COR-L47 (cell line): ENCODE measurements at regions not wholly inside any gene's neighbourhood (a gene's known extent, or its start where the extent isn't known, plus 50 kb on each side); places are given as distances from the start of the nearest gene placed in this dataset.
"Not testable (repeated sequence)": the region's sequence is repeated elsewhere in the genome, so short reads cannot be mapped to it uniquely, and the experiment has no call there.

Experiments
- DNase-seq: peaks from one replicate; lab custom pipeline; 2025; lab: John Stamatoyannopoulos, UW

DNA sequence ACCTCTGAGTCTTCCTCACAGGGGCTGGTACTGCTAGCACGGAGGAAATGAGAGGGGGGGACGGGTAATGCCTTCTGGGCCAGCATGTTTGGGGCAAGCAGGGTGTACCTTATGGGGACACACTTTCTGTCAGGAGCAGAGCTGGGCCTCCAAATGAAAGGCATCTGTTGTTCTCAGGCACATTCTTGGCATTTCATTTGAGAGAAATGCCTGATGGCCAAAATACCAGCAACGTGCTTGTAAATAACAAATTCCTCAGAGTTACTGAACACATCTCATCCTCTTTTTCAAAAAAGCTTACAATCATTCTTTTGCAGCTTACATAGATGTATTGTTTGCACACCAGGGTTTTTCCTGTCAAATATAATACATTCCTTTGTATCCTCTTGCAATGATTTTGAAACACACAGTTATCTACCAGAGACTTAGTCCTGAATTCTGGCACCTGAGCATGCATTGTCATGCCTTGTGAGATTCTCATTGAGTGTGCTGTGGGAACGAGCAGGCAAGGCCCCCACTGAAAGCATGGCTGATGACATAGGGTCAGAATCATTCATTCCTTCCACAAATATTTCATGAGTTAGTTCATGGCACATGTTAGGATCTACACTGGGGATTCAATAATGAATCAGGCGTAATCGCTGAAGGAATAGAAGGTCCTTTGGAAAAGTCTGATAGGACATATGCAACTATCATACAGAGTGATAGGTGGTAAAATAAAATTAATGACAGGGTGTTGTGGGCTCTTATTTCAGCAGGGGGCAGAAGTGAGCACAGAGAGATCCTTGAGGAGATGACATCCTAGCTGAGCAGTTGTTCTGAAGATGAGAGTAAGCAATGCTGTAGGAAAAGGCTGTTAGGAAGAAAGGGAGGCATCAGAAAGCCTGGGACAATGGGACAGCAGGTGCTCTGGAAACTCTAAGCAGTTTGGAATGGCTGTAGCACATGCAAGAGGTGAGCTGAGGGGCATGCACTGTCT, 260.9 kb upstream of the TUT7 start:
- no peak for DNase-seq

DNA sequence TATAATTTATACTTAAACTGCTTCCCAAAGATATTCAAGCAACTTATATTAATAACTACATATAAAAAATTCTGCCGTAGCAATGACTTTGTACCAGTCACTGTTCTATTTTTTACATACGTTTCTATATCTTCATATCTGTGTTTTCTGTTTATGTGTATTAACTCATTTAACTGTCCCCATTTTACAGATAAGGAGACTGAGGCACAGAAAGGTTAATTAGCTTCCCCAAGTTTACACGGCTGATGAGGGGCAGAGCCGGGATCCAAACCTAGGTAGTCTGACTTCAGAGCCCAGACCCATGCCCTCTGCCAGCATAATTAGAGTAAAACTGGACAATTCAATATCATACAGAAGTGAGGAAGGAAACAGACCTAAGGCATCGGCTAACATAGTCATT, 259.7 kb upstream of the TUT7 start:
- DNase-seq = no peak

DNA sequence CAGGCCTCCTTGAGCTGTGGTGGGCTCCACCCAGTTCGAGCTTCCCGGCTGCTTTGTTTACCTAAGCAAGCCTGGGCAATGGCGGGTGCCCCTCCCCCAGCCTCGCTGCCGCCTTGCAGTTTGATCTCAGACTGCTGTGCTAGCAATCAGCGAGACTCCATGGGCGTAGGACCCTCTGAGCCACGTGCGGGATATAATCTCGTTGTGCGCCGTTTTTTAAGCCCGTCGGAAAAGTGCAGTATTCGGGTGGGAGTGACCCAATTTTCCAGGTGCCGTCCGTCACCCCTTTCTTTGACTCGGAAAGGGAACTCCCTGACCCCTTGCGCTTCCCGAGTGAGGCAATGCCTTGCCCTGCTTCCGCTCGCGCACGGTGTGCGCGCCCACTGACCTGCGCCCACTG, 257.3 kb upstream of the TUT7 start:
- not testable (repeated sequence) for DNase-seq

DNA sequence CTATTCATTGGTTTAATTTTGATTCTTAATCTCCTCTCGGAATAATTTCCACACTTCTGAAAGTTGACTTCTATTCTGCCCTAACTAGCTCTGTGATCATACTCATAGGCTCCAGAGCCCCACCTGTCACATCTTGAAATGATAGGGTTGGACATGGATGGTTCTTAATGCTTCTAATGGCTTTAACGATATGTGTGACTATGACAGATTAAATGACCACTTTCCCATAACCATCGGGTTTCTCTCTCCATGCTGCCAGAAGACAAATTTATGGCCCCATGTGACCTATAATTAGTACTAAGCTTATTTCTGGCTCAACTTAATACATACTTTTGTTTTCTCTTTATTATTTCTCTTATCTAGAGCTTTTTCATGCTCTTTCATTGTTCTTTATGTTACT, 251.1 kb upstream of the TUT7 start:
- no peak for DNase-seq

DNA sequence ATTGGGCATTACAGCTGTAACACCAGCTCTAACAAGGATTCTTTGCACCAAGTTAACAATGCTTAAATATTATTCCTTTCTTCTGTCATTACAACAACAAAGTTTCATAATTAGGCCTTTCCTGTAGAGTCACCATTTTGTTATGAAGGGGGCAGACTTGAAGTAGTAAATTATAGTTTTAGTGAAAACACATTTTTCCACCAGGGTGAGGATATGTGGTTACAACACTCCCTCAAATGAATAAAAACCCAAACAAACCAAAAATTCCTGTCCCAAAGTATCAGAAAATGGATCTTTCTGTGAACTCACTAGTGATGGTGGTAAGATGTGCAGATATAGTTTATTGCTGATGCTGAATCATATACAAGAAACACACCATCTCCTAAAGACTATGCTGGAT, 250.5 kb upstream of the TUT7 start:
- DNase-seq = no peak

DNA sequence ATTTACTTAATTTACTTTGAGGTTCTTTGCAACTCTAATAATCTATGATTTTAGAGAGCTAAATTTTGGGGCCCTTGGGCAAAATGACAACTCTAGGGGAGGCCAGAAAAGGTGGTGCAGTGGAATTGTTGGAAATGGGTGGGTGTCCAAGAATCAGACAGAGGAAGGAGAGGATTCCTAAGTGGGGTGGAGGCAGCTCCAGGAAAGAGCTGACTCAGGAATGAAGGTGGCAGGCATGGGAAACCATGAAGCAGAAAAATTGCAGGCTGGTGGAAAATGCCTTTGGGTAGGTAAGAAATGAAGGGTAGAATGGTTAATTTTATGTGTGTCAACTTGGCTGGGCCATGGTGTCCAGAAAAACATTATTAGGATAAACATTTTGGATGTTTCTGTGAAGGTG, 248.5 kb upstream of the TUT7 start:
- DNase-seq = no peak

DNA sequence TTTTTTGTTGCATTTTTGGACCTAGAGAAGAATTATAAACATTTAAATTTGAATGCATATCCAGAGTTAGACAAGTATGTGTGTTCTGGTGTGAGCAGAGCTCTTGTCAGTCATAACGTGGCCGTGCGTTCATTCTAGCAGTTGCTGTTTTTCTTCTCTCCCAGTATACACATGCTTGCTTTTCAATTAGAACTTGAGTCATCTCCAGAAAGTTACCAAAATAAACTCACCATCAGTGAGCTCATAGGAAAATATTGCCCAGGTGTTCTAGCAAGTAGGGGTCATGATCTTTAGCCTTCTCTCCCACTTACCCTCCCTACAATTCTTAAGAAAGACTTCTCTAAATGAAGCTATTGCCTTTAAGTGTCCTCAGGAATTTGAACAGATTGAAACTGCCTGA, 247.5 kb upstream of the TUT7 start:
- no peak for DNase-seq

DNA sequence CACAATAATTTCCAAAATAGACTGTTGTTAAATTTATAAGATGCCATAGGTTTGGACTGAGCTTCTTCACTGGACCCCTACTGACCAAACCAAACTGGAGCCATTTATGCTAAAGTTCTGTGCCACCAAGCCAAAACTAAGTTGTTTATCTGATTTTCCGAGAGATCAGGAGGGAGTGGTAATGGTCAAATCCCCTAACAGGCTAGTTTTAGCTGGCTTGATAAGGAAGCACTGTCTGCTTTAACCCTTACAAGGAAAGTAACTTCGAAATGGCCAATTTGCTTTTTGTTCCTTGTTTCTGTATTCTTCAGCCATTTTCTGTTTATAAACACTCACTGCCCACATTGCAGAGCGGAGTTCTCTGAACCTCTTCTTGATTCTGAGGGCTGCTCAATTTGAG, 246.8 kb upstream of the TUT7 start:
- DNase-seq = no peak

DNA sequence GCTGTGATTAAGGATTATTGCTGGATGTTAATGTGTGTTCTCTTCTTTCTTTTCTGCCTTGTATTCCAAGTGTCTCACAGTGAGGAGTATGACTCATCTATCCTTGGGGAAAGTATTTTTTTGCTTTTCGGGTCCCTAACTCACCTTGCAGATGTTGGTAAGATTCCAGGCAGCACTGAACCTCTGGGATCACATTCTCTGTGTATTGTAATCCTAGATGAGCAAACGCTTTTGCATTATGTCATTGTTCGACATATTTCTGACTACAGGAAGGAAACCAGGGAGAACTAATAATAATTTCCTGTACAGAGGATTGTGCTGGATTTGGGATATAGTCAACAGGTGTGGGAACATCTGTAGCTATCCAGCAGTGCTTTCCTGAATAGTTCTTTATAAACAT, 246.1 kb upstream of the TUT7 start:
- no peak for DNase-seq

DNA sequence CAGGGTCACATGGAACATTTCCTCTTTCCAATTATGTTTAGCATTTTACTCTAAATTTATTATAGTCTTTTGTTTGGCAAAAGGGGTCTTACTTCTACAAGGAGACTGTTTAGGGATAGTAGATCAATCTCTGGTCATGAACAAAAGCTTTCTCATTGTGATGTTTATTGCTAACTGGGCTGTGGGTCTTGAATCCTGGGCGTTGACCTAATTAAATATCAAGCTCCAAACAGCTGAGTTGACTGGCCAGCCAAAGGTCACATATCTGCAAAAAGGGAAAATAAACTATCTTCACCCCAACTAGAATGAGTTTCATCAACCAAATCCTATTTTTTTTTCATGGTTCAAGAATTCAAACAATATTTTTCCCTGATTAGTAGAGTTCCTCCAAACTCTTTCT, 245.4 kb upstream of the TUT7 start:
- DNase-seq = no peak

DNA sequence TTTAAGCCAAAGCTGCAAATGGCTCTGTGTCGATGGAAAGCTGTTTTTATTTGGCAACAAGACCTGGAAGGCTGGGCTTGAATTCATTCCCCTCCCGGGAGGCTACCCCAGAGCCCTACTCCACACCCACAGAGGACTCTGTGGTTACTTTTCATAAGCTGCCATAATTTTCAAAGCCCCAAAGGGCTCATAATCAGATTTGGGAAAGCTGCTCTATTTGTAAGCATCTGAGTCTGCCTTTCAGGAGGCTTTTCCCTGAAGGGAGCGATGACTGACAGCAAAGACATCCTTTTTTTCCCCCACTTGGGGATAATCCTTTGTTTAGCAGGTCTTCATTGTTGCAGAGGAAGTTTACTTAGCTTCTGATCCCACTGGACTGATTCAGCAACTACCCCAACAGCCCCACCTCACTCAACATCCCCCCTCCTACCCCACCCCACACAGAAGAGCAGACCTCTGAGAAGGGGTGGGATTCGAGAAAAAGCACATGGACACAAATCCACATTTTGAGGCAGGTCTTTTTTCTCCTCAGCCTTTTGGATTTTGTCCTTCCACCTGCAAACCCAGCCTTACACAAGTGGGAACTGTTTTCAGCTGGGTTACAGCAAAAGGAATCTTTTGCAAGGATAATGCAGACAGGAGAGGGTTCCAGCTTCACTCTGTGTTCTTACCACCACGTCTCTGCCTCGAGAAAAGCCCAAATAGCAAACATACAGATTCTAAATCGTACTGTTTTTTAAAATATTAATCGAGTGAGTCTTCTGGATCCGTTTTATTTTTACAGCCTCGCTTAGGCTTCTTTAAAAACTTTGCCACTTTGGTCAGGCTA, 244.4 kb upstream of the TUT7 start:
- DNase-seq = no peak

DNA sequence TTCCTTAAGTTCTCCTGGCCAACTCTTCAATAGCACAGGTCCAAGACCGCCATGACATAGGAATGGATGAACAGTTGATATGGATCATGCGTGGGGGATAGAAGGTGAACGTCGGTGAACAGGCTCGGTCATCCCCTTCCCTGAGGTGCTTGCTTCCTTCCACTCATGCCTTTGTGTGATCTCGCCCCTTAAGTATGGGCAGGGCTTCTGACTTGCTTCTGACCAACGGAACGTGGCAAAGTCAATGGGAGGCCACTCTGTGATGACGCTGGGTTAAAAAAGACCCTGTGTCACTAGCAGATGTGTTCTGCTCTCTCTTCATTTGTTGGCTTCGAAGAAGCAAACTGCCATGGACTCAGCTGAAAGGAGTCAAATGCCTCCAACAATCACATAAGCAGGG, 240.5 kb upstream of the TUT7 start:
- no peak for DNase-seq

DNA sequence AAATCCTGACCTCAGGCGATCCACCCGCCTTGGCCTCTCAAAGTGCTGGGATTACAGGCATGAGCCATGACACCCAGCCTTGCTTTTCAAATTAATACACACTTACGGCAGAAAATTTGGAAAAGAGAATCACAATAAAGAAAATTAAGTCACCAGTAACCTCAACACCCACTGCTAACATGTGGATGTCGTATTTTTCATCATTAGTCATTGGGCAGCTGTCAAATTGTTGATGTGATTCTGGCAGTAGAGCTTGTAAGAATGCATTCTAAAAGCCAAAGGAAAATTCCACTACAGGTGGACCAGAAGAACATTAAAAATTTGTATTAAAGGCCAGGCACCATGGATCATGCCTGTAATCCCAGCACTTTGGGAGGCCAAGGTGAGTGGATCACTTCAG, 237.3 kb upstream of the TUT7 start:
- no peak for DNase-seq

DNA sequence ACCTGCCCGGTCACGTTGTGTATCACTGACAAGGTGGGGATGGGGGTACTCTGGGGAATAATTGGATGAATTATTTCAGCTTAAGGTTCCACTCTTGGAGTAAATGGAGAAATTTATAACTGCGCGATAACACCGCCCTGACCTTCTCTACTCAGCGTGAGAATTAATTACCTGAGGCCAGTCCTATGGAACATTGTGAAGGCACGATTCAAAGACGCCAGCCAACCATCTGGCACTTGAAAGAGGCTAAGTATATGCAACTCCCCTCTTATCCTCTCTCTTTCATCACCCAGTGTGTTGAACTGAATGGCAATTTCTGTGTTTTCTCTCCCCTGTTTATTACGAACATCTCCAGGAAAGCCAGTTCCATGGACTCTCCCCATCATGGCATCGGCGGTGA, 235.5 kb upstream of the TUT7 start:
- no peak for DNase-seq

DNA sequence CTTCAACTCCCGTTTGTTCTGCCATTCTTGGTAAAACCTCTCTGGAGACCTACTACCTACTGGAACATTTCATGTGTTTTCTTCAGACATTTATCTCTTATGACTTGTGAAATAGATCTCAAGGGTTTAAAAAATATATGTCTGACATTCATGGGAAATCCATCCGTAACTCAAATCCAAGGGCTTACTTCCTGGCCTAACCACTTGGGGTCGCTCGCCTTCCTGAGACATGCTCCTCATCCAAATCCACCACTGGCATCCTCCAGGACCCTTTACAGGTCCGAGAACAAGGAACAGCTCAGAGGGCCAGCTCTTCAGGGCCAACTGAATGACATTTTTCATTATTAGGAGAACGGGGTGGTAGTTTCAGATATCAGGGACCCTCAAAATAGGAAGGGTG, 235.1 kb upstream of the TUT7 start:
- DNase-seq = no peak

DNA sequence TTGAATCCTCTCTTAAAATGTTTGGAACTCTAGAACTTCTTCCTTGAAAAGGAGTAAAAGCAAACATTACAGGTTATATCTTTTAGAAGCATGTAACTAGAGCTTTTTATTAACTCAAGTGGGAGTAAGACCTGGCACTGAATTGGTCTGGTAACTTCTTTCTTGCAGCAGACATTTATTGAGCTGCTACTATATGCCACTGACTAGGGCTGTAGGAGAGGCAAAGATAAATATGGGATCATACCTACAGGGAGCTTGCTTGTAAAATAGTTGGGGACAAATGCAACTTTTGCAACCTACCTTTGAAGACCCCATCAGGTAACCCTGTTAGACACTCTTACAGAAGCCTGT, 231.9 kb upstream of the TUT7 start:
- no peak for DNase-seq

DNA sequence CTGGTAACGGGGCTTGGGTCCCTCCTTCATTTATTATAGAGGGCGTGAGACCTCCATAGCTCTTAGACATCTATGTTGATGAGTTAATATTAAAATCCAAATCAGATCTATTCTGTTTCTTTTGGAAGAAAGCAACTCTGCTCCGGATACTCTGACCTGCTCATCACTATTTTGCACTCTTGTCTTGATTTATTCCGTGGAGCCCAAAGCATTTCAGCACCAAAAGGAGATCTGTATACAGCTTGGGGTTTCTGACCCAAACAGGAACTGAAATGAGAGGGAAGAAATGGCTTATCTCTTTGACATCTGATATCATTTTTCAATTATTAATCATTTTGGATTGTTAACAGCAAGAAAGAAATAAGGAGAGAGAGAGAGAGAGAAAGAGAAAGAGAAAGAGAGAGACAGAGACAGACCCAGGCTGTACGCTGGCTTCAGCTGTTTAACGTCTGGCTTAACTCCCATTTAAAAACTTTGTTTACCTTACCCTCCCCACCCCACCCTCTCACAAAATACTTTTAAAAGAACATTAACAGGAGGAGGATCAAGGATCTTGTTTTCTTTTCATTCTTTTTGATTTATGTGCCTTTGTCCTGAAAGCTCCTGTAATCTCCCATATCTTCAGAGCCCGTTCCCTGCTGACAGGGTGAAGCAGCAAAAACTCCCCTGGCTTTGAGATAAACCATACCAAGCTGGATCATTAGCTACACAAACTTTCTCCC, 231.4 kb upstream of the TUT7 start:
- no peak for DNase-seq

DNA sequence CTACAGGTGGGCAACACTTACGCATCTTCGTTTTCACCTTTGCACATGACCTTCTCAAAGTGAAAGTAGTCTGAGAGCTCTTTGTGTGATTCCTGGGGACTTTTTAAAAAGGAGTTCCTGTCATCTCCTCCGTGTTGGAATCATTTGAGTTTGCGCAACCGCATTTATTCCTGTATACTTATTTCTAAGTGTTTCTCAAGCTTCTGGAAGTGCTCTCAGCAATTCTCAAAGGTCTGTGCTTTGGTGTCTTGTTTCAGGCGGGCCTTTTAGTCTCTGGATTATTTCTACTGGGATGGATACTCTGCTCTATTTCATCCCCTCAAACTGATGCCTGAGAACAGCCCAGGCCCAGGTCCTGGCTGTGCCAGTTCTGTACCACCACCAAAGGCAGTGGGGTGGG, 226.5 kb upstream of the TUT7 start:
- no peak for DNase-seq

DNA sequence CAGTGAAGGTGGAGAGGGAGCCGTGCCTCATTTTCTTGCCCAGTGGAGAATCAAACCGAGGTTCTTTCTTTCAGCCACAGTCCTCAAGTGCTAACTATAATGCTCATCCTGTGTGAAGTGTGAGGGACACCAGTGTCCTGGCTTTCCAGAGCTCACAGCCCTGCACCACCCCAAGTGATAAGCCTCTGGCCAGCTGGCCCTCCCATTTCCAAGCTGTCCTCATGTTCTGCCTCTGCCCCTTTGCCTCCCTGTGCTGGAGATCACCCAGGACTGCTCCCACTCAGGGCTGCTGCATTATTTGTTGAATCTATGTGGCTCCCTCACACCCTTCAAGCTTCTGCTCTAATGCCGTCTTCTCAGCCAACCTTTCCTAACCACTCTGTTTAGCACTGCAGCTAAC, 224.5 kb upstream of the TUT7 start:
- no peak for DNase-seq

DNA sequence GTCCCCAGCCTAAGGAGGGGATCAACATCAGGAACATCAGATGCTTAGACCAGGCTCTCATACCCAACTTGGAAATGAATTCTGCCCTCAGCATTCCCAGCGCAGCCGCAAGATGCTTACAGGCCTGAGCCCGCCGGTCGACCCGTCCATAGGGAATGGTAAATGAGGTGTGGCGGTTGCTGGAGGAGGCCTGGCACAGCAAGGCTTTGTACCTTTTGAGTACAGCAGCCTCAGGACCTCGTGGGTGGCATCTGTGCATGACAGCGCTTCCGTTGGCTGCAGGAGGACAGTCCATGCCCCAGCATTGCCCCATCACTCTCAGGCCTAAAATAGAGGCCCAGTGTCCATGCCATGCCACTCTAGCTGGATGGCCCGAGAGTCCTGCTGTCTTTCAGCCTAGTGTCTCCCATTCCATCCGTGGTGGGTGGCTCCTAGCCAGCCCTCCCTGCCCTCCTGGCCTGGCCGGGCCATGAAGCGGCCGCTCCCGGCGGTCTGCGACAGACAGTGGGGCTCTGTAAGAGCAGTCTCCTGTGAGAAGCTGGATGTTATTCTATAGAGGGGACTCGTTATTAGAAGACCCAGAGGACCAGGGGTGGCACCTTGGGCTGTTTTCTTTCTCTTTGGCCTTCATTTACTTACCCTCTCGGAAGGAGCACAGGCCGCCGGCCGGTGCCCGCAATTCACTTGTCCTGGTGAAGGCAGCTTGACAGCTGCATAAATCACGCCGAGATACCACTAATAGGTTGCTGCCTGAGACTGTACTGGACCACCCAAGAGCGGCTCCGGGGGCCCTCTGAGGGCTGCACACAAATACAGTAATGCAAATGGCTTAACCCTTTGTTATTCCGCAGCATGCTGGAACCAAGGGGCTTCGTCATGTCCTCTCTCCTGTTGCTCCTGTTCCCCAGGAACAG, 223.5 kb upstream of the TUT7 start:
- no peak for DNase-seq

DNA sequence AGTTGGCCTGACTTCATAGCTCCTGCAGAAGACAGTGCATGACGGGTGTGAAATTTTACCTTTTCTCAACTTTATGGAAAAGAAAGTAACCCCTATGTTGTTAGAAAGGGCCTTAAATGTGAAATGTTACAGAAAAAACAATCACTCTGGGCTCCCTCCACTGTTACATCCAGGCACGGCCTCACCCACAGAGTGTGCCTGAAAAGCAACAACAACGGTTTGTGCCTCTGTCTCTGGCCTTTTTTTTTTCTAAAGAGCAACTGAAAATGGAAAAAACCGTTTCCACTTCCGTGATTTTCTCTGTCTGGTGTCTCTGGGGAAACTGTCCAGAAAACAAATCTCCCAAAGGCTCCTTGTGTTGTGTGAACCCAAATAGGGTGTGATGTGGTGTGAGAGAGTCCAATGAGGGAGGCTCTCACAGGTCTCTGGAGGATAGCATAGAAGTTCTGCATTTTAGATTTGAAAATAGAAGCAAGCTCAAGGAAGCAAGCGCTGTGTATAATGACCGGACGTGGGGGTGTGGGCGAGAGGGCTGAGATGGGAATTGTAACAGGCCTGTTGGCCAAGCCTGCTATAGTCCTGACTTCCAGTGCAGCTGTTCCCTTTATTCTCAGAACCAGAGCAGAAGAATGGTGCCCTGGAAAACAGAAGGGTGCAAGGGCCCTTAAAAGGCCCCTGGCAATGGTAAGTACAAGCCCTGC, 221.8 kb upstream of the TUT7 start:
- no peak for DNase-seq
